ENCODE measurements at regions not wholly inside any gene's neighbourhood (a gene's known extent, or its start where the extent isn't known, plus 50 kb on each side); places are given as distances from the start of the nearest gene placed in this dataset.

- TF ChIP-seq CTCF (IDR thresholded peaks at IDR 0.05) (no peak), POLR2A (IDR thresholded peaks at IDR 0.05) (no peak)
Observed at GRCh38 chr7:69254643-69255042, 343.6 kb upstream of the AUTS2 start.
